NCI-H446 treated with DMSO at 0.1 percent for 48 hours (cell line): ENCODE measurements at regions not wholly inside any gene's neighbourhood (a gene's known extent, or its start where the extent isn't known, plus 50 kb on each side); places are given as distances from the start of the nearest gene placed in this dataset.
"Not testable (repeated sequence)": the region's sequence is repeated elsewhere in the genome, so short reads cannot be mapped to it uniquely, and the experiment has no call there.

Experiments
- DNase-seq: peaks from one replicate; lab custom pipeline; 2025; lab: John Stamatoyannopoulos, UW

DNA sequence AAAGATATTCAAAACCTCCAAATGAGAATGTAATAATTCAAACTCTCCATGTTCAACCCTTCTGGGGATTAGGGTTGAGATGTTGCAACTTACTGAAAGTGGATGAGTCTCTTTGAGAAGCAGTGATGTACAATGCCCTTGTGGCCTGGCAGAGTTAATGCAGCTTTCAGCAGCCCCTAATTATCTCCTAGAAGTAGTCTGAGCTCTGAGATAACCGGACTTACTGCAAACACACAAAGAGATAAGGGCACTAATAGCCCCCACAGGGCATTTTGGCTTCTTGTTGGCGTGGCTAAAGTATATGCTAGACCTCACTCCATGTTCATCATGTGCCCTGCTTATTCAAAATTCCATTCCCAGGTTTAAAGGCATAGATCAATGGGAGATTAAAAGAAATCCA lies 404.7 kb downstream of the NEBL start:
- DNase-seq, result no peak

DNA sequence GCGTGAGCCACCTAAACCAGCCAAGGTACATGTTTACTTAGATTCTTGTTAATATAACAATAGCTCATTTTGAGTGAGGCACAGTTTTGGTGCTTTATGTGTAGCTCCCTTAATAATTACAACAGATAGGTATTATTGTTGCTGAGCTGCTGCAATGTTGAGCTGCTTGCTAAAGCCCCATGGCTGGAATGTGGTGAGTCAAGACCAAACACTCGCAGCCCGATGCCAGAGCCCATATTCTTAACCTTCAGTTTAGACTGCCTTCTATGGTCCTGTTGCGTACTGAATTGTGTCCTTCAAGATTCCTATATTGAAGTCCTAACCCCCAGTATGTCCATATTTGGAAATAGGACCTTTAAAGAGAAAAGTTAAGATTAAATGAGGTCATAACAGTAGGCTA lies 407.1 kb downstream of the NEBL start:
- no peak for DNase-seq

DNA sequence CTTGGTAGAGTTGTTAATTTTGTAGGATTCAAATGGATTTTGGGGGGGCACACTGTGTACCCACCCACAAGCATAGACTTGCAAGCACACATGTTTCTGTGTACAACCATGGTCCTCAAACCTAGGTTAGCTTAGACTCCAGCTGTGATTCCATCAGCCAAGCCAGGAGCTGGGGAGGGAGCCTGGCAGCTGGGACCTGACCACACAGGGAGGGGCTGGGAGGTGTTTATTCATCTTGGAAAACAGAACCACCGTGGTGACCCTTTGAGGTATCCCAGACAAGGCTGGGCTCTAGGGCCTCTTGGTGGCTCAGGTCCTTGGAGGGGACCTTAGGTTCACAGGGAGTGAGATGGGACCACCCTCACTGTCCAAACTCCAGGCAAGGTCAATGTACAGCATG lies 410.3 kb downstream of the NEBL start:
- no peak for DNase-seq

- no peak for DNase-seq
Measured at GRCh38 chr10:20485554-20485953, 411.6 kb downstream of the NEBL start.

GRCh38 chr10:20481054-20481453 lies 416.1 kb downstream of the NEBL start:
- DNase-seq, result no peak

DNA sequence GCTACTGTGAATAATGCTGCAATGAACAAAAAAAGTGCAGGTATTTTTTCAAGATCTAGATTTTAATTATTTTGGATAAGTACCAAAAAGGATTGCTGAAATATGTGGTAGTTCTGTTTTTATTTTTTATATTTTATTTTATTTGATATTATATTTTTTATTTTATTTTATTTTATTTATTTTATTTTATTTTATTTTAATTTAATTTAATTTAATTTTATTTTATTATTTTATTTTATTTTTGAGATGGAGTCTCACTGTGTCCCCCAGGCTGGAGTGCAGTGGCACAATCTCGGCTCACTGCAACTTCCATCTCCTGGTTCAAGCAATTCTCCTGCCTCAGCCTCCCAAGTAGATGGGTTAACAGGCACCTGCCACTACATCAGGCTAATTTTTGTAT lies 416.5 kb downstream of the NEBL start:
- not testable (repeated sequence) for DNase-seq

GRCh38 chr10:20474064-20474463 lies 423.0 kb downstream of the NEBL start:
- no peak for DNase-seq

DNA sequence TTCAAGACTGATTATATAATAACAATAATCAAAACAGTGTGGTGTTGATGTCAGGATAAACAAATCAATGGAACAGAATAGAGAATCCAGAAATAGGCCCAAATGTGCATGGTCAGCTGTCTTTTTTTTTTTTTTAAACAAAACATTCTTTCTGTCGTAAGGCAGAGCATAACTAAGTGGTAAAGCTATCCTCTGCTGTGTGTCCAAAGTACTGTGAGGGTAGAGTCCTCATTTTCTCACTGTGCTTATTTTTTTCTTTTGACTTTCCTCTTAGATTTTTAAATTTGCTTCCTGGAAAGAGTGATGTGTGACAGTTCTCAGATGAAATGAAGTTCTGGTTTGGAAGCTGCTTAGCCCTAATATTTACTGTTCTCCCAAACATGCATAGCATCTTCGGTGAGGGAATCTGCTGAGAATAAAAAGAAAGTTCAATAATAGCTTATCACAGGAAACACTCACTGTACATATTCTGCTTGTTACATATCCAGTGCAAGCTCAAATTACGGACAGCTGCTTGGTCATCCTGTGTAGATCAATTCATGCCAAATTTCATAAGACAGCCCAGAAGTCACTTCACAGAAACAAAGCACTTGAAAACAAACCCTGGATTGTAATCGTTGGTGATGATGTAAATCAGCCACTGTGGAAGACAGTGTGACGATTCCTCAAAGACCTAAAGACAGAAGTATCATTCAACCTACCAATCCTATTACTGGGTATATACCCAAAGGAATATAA lies 423.9 kb downstream of the NEBL start:
- DNase-seq, result peak; percentile 10

- DNase-seq, result no peak
Measured at GRCh38 chr10:20466731-20467130, 430.4 kb downstream of the NEBL start.

GRCh38 chr10:20457649-20458048 lies 439.5 kb downstream of the NEBL start:
- DNase-seq, result no peak

DNA sequence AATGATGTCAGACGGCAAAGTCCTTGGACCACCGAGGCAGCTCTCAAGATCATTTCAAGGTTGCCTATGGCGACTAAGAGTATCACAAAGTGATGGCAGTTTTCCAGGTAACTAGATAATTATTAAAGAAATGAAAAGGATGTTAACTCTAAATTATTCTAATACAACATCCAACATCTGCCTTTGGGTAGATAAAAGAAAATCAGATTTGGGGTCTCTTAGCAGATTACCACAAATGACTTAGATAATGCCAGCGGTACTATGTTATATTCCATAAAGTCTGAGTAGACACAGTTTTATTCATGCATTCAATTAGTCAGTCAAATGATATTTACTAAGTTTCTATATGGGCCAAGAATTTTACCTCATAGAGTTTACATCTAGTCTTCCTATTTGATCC lies 441.3 kb downstream of the NEBL start:
- no peak for DNase-seq

GRCh38 chr10:20454331-20454730 lies 442.8 kb downstream of the NEBL start:
- no peak for DNase-seq

GRCh38 chr10:20446561-20447193 lies 450.4 kb downstream of the NEBL start:
- DNase-seq, result no peak

DNA sequence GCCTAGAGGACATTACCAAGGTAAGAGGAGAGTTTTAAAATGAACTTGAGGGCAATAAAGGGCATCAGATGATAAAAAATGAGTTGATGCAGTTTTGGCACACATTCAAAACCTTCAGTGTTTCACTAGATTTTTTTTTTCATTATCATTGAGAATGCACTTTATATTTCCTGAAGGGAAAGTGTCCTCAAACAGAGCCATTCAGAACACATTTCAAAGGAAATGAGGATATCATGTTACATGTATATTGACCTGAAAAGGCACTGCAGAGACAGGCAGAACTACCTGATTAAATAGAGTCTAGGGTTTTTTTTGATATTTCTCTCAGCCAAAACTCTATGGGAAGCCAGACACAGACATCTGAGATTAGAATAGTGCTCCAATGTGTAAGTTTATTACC lies 454.0 kb downstream of the NEBL start:
- no peak for DNase-seq

GRCh38 chr10:20429742-20430141 lies 467.4 kb downstream of the NEBL start:
- no peak for DNase-seq

GRCh38 chr10:20427821-20428220 lies 469.3 kb downstream of the NEBL start:
- no peak for DNase-seq

DNA sequence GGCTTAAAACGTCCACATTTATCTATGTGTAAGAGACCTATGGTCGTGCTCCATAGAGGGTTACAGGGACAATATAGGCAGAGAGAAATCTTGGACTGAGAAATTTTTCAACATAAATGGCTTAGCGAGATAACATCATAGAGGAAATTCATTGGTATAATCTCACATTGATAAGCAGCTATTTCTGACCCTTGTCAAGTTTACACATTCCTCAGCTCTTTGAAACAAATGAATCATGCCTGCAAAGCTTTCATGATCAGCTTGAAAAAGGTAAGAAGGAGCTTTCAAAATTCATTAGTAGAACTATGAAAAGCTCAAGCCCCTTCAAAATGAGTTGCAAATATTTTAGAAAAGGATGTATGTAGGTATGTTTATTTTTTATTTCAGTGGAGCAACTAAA lies 478.8 kb downstream of the NEBL start:
- no peak for DNase-seq

DNA sequence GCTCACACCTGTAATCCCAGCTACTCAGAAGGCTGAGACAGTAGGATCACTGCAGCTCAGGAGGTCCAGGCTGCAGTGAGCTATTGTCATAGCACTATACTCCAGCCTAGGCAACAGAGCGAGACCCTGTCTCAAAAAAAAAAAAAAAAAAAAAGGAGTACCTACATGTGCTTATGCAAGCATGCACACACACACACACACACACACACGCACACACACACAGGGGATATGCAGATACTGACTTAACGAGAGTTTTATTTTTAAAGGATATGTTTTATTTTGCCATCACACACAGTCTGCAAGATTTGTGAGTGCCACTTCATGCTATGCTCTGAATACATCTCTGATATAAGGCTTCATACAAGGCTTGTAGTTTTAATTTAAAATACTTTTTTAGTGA lies 479.3 kb downstream of the NEBL start:
- DNase-seq, result no peak

GRCh38 chr10:20415684-20416083 lies 481.4 kb downstream of the NEBL start:
- peak; percentile 62 for DNase-seq

- no peak for DNase-seq
Measured at GRCh38 chr10:20407357-20407756, 489.8 kb downstream of the NEBL start.

DNA sequence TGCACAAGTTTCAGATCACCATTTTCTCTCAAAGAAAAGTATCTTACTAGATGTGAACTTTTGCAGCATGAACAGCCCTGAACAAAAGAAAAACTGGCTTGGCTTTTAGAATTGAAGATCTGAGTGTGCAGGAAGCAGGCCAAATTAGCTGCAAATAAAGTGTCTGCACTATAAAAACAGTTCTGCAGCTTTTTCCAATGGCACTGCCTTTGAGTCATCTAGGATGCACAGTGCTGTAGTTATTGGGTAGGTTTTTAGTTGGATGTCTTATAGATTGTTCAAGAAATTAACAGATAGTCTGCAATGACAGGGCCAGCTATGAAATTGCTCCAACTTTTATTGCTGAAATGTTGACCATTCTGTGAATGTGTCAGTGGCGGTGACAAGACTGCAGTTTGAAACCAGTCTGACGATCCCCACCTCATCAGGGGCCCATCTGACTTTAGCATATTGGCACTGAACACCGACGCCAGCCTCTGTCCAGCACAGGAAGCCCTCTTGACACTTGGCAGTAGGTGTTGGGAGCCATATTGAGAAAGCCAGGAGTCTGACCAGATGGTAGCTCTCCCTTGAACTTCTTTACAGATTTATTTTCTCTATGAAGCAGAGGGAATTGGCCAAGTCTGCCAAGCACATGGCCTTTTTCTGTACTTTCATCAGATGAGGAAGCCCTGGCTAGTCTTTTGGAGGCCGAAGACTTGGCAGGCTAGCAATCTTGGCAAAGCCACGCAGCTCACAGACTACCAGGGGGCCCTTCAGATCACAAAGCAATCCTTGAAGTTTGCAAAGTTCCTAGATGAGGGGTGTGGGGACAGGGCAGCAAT lies 490.6 kb downstream of the NEBL start:
- peak; percentile 98 for DNase-seq

- no peak for DNase-seq
Measured at GRCh38 chr10:20405761-20406160, 491.4 kb downstream of the NEBL start.

- no peak for DNase-seq
Measured at GRCh38 chr10:20405050-20405449, 492.1 kb downstream of the NEBL start.
